Tibial nerve (tissue), 4 donors: ENCODE measurements at regions not wholly inside any gene's neighbourhood (a gene's known extent, or its start where the extent isn't known, plus 50 kb on each side); places are given as distances from the start of the nearest gene placed in this dataset.
"Not testable (repeated sequence)": the region's sequence is repeated elsewhere in the genome, so short reads cannot be mapped to it uniquely, and the experiment has no call there.

Source experiments
- DNase-seq, 2 donors: peaks; one replicate each; pipeline ENCODE4 v3.0.0-alpha.2; 2019; ENCODE audit warnings: low spot score in 2 of 2
- H3K27ac ChIP-seq, 4 donors: fragments of 200-600 bp; sonication (generic) in 3 of 4; one replicate each; pipeline ENCODE4 v1.5.1; 2017 to 2019; ENCODE audit warnings: mild to moderate bottlenecking in 1 of 4
- H3K27me3 ChIP-seq, 2 donors: fragments of 200-600 bp; sonication (generic) in 1 of 2; one replicate each; pipeline versions ENCODE4 v1.5.1 to v1.6.0; 2017 to 2019
- H3K36me3 ChIP-seq, 3 donors: fragments of 200-600 bp; sonication (generic); one replicate each; pipeline ENCODE4 v1.5.1; 2018 to 2019
- H3K4me1 ChIP-seq, 4 donors: fragments of 200-600 bp; sonication (generic) in 3 of 4; one replicate each; pipeline ENCODE4 v1.5.1; 2017 to 2019
- H3K4me3 ChIP-seq, 4 donors: fragments of 200-600 bp; sonication (generic) in 3 of 4; one replicate each; pipeline ENCODE4 v1.5.1; 2017 to 2019; ENCODE audit warnings: mild to moderate bottlenecking in 1 of 4, moderate library complexity in 1 of 4
- H3K9me3 ChIP-seq, 4 donors: fragments of 200-600 bp; sonication (generic) in 3 of 4; one replicate each; pipeline ENCODE4 v1.5.1; 2017 to 2019
- CTCF ChIP-seq, 5 experiments: fragments of 200-600 bp in 3 of 5; fragments of 450-650 bp in 2 of 5; sonication (generic) in 3 of 5; IDR thresholded peaks; one replicate each; pipeline ENCODE4 v1.5.1; 2016 to 2019; ENCODE audit warnings: antibody characterized with exemption in 5 of 5, mild to moderate bottlenecking in 3 of 5, moderate library complexity in 2 of 5
- EP300 ChIP-seq, 2 donors: sonication (generic); formaldehyde crosslinking; IDR thresholded peaks; one replicate each; pipeline ENCODE4 v1.6.1; 2017; ENCODE audit warnings: antibody characterized with exemption in 2 of 2, mild to moderate bottlenecking in 1 of 2
- POLR2A ChIP-seq, 2 donors: fragments of 450-650 bp; IDR thresholded peaks; one replicate each; pipeline ENCODE4 v1.6.1; 2017; ENCODE audit warnings: antibody characterized with exemption in 2 of 2, mild to moderate bottlenecking in 2 of 2, moderate library complexity in 2 of 2
- WGBS, 2 donors: methylation state at CpG; one replicate each; pipeline ENCODE4 v1.1.5; 2018; 5-methylcytosine and 5-hydroxymethylcytosine counted together

- not testable (repeated sequence) for DNase-seq, H3K27ac ChIP-seq, H3K4me3 ChIP-seq, H3K4me1 ChIP-seq, H3K27me3 ChIP-seq, H3K36me3 ChIP-seq, H3K9me3 ChIP-seq
- WGBS, 2 donors, result 23 to 52% methylated on average over 3 of the region's 3 CpGs
These were observed 454.5 kb upstream of the FAM174A start for GRCh38 chr5:100080703-100081102.

- not testable (repeated sequence) for H3K27me3 ChIP-seq, H3K4me3 ChIP-seq, H3K9me3 ChIP-seq, DNase-seq, H3K27ac ChIP-seq, H3K4me1 ChIP-seq, H3K36me3 ChIP-seq
- 50 to 59% methylated on average over 1 of the region's 1 CpG for WGBS, 2 donors
These were observed 456.0 kb upstream of the FAM174A start for GRCh38 chr5:100079163-100079562.

GRCh38 chr5:100066020-100066419, 469.2 kb upstream of the FAM174A start:
- DNase-seq, H3K4me3 ChIP-seq, H3K27ac ChIP-seq, H3K36me3 ChIP-seq, H3K9me3 ChIP-seq, H3K27me3 ChIP-seq, H3K4me1 ChIP-seq: not testable (repeated sequence)
- WGBS, 2 donors, result 94 to 98% methylated on average over 11 to 13 of the region's 17 CpGs

GRCh38 chr5:100043475-100043874, 491.7 kb upstream of the FAM174A start:
- H3K36me3 ChIP-seq, result no peaks in the 10 kb centered on the region
- no peaks in the 10 kb centered on the region for H3K27me3 ChIP-seq
- no peaks in the 10 kb centered on the region for H3K9me3 ChIP-seq
- no peak overlapping the region for H3K4me3 ChIP-seq
- DNase-seq, result no peak
- TF ChIP-seq CTCF (IDR thresholded peaks at IDR 0.05), result no peak
- no peak overlapping the region for H3K27ac ChIP-seq
- H3K4me1 ChIP-seq, result no peaks in the 10 kb centered on the region
- 90 to 91% methylated on average over 2 of the region's 2 CpGs for WGBS, 2 donors

GRCh38 chr5:100026606-100027005, 508.6 kb upstream of the FAM174A start:
- Histone ChIP-seq H3K36me3 (no peaks in the 10 kb centered on the region), H3K4me1 (no peaks in the 10 kb centered on the region), H3K27me3 (no peaks in the 10 kb centered on the region), H3K9me3 (no peaks in the 10 kb centered on the region), H3K27ac (no peak overlapping the region), H3K4me3 (no peak overlapping the region)
- TF ChIP-seq EP300 (IDR thresholded peaks at IDR 0.05), result no peak
- TF ChIP-seq POLR2A (IDR thresholded peaks at IDR 0.05), result no peak
- TF ChIP-seq CTCF (IDR thresholded peaks at IDR 0.05), result no peak
- DNase-seq, result no peak
- 60 to 67% methylated on average over 2 of the region's 2 CpGs for WGBS, 2 donors

GRCh38 chr5:100023536-100023935, 511.6 kb upstream of the FAM174A start:
- TF ChIP-seq EP300 (IDR thresholded peaks at IDR 0.05), result no peak
- TF ChIP-seq POLR2A (IDR thresholded peaks at IDR 0.05), result no peak
- no peak for TF ChIP-seq CTCF (IDR thresholded peaks at IDR 0.05)
- no peaks in the 10 kb centered on the region for H3K4me1 ChIP-seq
- no peak overlapping the region for H3K4me3 ChIP-seq
- no peaks in the 10 kb centered on the region for H3K27me3 ChIP-seq
- no peaks in the 10 kb centered on the region for H3K9me3 ChIP-seq
- no peak for DNase-seq
- H3K27ac ChIP-seq, result no peak overlapping the region
- no peaks in the 10 kb centered on the region for H3K36me3 ChIP-seq

- Histone ChIP-seq H3K4me1 (no peaks in the 10 kb centered on the region), H3K27ac (no peak overlapping the region), H3K36me3 (no peaks in the 10 kb centered on the region), H3K27me3 (no peaks in the 10 kb centered on the region), H3K4me3 (no peak overlapping the region), H3K9me3 (no peaks in the 10 kb centered on the region)
- 56 to 64% methylated on average over 6 of the region's 6 CpGs for WGBS, 2 donors
- DNase-seq, result no peak
- TF ChIP-seq POLR2A (IDR thresholded peaks at IDR 0.05) (no peak), CTCF (IDR thresholded peaks at IDR 0.05) (no peak), EP300 (IDR thresholded peaks at IDR 0.05) (no peak)
These were observed 517.5 kb upstream of the FAM174A start for GRCh38 chr5:100017520-100018262.

- not testable (repeated sequence) for H3K27me3 ChIP-seq, H3K36me3 ChIP-seq, H3K4me1 ChIP-seq, H3K9me3 ChIP-seq, H3K4me3 ChIP-seq, DNase-seq, H3K27ac ChIP-seq
- WGBS, 2 donors, result 94 to 99% methylated on average over 4 of the region's 4 CpGs
These were observed 521.9 kb upstream of the FAM174A start for GRCh38 chr5:100013305-100013704.

GRCh38 chr5:100011160-100011559, 524.0 kb upstream of the FAM174A start:
- not testable (repeated sequence) for H3K4me1 ChIP-seq, H3K27me3 ChIP-seq, H3K27ac ChIP-seq, DNase-seq, H3K4me3 ChIP-seq, H3K9me3 ChIP-seq, H3K36me3 ChIP-seq
- WGBS, 2 donors, result 97 to 99% methylated on average over 10 of the region's 10 CpGs
